ENCODE measurements at regions not wholly inside any gene's neighbourhood (a gene's known extent, or its start where the extent isn't known, plus 50 kb on each side); places are given as distances from the start of the nearest gene placed in this dataset.

GRCh38 chrX:139112432-139112831 lies 400.9 kb upstream of the FGF13 start (continued):
- TF ChIP-seq CHD7 (IDR thresholded peaks at IDR 0.05; ENCODE audit: low read depth, low read length) = no peak
- no peak for TF ChIP-seq HSF4 (CRISPR knock-in tag; IDR thresholded peaks at IDR 0.05; ENCODE audit: borderline replicate concordance)
- no peak for TF ChIP-seq ZNF707 (CRISPR knock-in tag; conservative IDR thresholded peaks at IDR 0.05)
- TF ChIP-seq, protein P1, sequence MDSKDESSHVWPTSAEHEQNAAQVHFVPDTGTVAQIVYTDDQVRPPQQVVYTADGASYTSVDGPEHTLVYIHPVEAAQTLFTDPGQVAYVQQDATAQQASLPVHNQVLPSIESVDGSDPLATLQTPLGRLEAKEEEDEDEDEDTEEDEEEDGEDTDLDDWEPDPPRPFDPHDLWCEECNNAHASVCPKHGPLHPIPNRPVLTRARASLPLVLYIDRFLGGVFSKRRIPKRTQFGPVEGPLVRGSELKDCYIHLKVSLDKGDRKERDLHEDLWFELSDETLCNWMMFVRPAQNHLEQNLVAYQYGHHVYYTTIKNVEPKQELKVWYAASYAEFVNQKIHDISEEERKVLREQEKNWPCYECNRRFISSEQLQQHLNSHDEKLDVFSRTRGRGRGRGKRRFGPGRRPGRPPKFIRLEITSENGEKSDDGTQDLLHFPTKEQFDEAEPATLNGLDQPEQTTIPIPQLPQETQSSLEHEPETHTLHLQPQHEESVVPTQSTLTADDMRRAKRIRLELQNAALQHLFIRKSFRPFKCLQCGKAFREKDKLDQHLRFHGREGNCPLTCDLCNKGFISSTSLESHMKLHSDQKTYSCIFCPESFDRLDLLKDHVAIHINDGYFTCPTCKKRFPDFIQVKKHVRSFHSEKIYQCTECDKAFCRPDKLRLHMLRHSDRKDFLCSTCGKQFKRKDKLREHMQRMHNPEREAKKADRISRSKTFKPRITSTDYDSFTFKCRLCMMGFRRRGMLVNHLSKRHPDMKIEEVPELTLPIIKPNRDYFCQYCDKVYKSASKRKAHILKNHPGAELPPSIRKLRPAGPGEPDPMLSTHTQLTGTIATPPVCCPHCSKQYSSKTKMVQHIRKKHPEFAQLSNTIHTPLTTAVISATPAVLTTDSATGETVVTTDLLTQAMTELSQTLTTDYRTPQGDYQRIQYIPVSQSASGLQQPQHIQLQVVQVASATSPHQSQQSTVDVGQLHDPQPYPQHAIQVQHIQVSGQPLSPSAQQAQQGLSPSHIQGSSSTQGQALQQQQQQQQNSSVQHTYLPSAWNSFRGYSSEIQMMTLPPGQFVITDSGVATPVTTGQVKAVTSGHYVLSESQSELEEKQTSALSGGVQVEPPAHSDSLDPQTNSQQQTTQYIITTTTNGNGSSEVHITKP (IDR thresholded peaks at IDR 0.05; ENCODE audit: partially characterized antibody) = no peak
- no peak for TF ChIP-seq ARID1B (IDR thresholded peaks at IDR 0.05)
- TF ChIP-seq POLR2H (tag; IDR thresholded peaks at IDR 0.05; ENCODE audit: low read depth) = no peak
- TF ChIP-seq, protein P2, sequence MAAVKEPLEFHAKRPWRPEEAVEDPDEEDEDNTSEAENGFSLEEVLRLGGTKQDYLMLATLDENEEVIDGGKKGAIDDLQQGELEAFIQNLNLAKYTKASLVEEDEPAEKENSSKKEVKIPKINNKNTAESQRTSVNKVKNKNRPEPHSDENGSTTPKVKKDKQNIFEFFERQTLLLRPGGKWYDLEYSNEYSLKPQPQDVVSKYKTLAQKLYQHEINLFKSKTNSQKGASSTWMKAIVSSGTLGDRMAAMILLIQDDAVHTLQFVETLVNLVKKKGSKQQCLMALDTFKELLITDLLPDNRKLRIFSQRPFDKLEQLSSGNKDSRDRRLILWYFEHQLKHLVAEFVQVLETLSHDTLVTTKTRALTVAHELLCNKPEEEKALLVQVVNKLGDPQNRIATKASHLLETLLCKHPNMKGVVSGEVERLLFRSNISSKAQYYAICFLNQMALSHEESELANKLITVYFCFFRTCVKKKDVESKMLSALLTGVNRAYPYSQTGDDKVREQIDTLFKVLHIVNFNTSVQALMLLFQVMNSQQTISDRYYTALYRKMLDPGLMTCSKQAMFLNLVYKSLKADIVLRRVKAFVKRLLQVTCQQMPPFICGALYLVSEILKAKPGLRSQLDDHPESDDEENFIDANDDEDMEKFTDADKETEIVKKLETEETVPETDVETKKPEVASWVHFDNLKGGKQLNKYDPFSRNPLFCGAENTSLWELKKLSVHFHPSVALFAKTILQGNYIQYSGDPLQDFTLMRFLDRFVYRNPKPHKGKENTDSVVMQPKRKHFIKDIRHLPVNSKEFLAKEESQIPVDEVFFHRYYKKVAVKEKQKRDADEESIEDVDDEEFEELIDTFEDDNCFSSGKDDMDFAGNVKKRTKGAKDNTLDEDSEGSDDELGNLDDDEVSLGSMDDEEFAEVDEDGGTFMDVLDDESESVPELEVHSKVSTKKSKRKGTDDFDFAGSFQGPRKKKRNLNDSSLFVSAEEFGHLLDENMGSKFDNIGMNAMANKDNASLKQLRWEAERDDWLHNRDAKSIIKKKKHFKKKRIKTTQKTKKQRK (IDR thresholded peaks at IDR 0.05; ENCODE audit: borderline replicate concordance, low read depth, low read length) = no peak
- TF ChIP-seq NR2C1 (IDR thresholded peaks at IDR 0.05) = no peak
- no peak for TF ChIP-seq NR2C1 (tag; IDR thresholded peaks at IDR 0.05)
- no peak for TF ChIP-seq FOXK2 (conservative IDR thresholded peaks at IDR 0.05 in 1 of 2, IDR thresholded peaks at IDR 0.05 in 1 of 2; ENCODE audit: low read depth in 2 of 2)
